CD8-positive, alpha-beta memory T cell (primary cell): ENCODE measurements at regions not wholly inside any gene's neighbourhood (a gene's known extent, or its start where the extent isn't known, plus 50 kb on each side); places are given as distances from the start of the nearest gene placed in this dataset.
A peak's percentile ranks its signal among the peaks of the same experiment; 100 is the strongest.

Experiments
- CTCF ChIA-PET: fragments of 350-600 bp; sonication (Branson Sonifier 250); formaldehyde crosslinking; loops from one replicate; lab custom pipeline; 2021; ENCODE audit warnings: antibody characterized with exemption; lab: Charles Lee
- POLR2A ChIA-PET: fragments of 350-600 bp; sonication (Branson Sonifier 250); formaldehyde crosslinking; loops from one replicate; lab custom pipeline; 2021; ENCODE audit warnings: antibody characterized with exemption; lab: Charles Lee
- DNase-seq, 5 donors: peaks; one replicate each; pipeline versions ENCODE4 v3.0.0 to v3.0.0-alpha.2; 2020 to 2022; ENCODE audit warnings: mixed read lengths in 1 of 5
- H3K27ac ChIP-seq: one replicate; pipeline ENCODE4 v1.7.0; 2013; ENCODE audit warnings: low read depth, mild to moderate bottlenecking, low read length, moderate library complexity
- H3K27me3 ChIP-seq: 2 replicates; pipeline ENCODE4 v1.7.0; 2013; ENCODE audit warnings: low read length, mild to moderate bottlenecking; ENCODE audit not compliant: insufficient read depth, poor library complexity, severe bottlenecking
- H3K36me3 ChIP-seq: 2 replicates; pipeline ENCODE4 v1.7.0; 2013; ENCODE audit warnings: mild to moderate bottlenecking, low read length, moderate library complexity; ENCODE audit not compliant: insufficient read depth
- H3K4me1 ChIP-seq: 2 replicates; pipeline ENCODE4 v1.7.0; 2013; ENCODE audit warnings: mild to moderate bottlenecking, low read length, moderate library complexity; ENCODE audit not compliant: insufficient read depth
- H3K4me3 ChIP-seq: 2 replicates; pipeline ENCODE4 v1.7.0; 2013; ENCODE audit warnings: mild to moderate bottlenecking, low read length
- H3K9me3 ChIP-seq: 2 replicates; pipeline ENCODE4 v1.7.0; 2013; ENCODE audit warnings: mild to moderate bottlenecking, low read length
- H3K27ac Mint-ChIP-seq, 8 donors: one replicate each; pipeline ENCODE4 v1.8.0; 2020 to 2021; ENCODE audit warnings: mixed read lengths in 8 of 8, mild to moderate bottlenecking in 6 of 8, inconsistent platforms in 3 of 8, moderate library complexity in 3 of 8
- H3K27me3 Mint-ChIP-seq, 2 donors: one replicate each; pipeline ENCODE4 v1.8.0; 2020 to 2021; ENCODE audit warnings: mixed read lengths in 2 of 2, mild to moderate bottlenecking in 1 of 2, moderate library complexity in 1 of 2
- H3K36me3 Mint-ChIP-seq, 3 donors: one replicate each; pipeline ENCODE4 v1.8.0; 2020 to 2021; ENCODE audit warnings: mixed read lengths in 3 of 3, inconsistent platforms in 1 of 3, mild to moderate bottlenecking in 1 of 3
- H3K4me1 Mint-ChIP-seq, 3 donors: one replicate each; pipeline ENCODE4 v1.8.0; 2020 to 2021; ENCODE audit warnings: mixed read lengths in 3 of 3, inconsistent platforms in 1 of 3, mild to moderate bottlenecking in 1 of 3
- H3K4me3 Mint-ChIP-seq, 7 donors: one replicate each; pipeline ENCODE4 v1.8.0; 2020 to 2021; ENCODE audit warnings: mixed read lengths in 7 of 7, mild to moderate bottlenecking in 6 of 7, moderate library complexity in 4 of 7, inconsistent platforms in 2 of 7
- H3K9me3 Mint-ChIP-seq, 5 donors: one replicate each; pipeline ENCODE4 v1.8.0; 2020 to 2022; ENCODE audit warnings: mixed read lengths in 5 of 5, mild to moderate bottlenecking in 3 of 5, moderate library complexity in 2 of 5, inconsistent platforms in 1 of 5

DNA sequence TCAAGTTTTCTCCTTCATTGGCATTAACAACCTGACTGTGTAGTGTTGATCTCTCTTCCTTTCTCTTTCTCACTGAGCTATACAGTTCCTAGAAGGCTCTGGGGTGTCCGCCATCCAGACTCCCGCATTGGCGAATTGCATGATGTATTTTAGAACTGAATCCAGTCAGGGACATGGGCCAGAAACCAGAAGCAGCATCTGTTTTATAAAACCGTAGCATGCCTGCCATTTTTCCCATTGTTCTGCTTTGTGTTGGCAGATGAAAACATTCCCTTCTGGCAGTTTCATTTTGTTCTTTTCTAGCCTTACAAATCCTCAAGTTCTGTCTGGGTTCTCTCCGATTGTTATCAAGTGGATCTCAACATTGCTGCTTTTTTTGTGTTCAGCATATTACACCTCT lies 268.3 kb upstream of the SEL1L start:
- H3K27me3 Mint-ChIP-seq: no peaks in the 10 kb centered on the region
- H3K36me3 Mint-ChIP-seq: no peaks in the 10 kb centered on the region
- H3K4me1 Mint-ChIP-seq: no peaks in the 10 kb centered on the region
- Histone ChIP-seq H3K36me3 (no peaks in the 10 kb centered on the region), H3K27me3 (no peaks in the 10 kb centered on the region), H3K4me1 (no peaks in the 10 kb centered on the region), H3K4me3 (no peak overlapping the region), H3K27ac (no peak overlapping the region), H3K9me3 (no peaks in the 10 kb centered on the region)
- H3K27ac Mint-ChIP-seq: no peak overlapping the region
- POLR2A ChIA-PET: no interaction called here
- CTCF ChIA-PET: no interaction called here
- H3K4me3 Mint-ChIP-seq: no peak overlapping the region
- H3K9me3 Mint-ChIP-seq: peaks cover 0 to 2% (median 0%) of the 10 kb centered on the region in 5 donors
- DNase-seq: no peak

DNA sequence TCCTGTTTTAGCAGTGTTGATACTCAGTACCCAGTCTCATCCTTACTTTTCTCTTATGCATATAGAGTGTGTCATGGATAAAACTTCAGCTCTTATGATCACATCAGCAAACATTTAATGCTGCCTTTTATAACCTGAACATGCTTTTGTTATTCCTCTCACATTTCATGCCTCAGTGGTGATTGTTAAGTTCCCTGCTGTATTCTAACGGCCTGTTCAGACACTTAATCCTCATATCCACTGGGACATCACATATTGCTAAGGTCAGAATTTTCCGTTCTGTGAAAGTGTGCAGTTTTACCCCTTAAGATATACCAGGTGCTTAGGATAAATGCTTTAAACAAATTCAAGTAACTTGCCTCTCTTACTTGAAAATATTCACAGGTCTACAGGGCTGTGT lies 268.7 kb upstream of the SEL1L start:
- ChIA-PET CTCF (no interaction called here), POLR2A (no interaction called here)
- no peaks in the 10 kb centered on the region for H3K36me3 ChIP-seq
- no peak overlapping the region for H3K4me3 Mint-ChIP-seq
- H3K36me3 Mint-ChIP-seq: no peaks in the 10 kb centered on the region
- H3K9me3 ChIP-seq: no peaks in the 10 kb centered on the region
- H3K27ac ChIP-seq: no peak overlapping the region
- DNase-seq: no peak
- no peaks in the 10 kb centered on the region for H3K4me1 ChIP-seq
- peaks cover 0 to 2% (median 0%) of the 10 kb centered on the region in 5 donors for H3K9me3 Mint-ChIP-seq
- H3K4me1 Mint-ChIP-seq: no peaks in the 10 kb centered on the region
- no peak overlapping the region for H3K27ac Mint-ChIP-seq
- H3K4me3 ChIP-seq: no peak overlapping the region
- H3K27me3 ChIP-seq: no peaks in the 10 kb centered on the region
- H3K27me3 Mint-ChIP-seq: no peaks in the 10 kb centered on the region

DNA sequence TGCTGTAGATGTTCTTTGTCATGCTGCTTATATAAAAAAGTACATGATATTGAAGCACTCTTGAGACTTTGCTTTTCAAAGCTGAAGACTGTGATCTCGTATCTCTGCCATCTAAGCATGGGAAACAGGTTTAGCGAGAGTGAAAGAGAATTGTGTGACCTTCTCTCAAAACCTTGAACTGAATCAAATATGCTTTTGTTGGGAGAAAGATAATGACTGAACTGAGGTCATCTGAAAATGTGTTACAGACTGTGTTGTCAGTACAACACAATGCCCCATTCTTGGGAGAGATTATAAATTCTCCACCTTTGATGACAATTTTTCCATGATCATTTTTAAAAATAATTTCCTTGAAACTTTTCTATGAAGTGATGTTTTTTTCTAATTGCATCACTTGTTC lies 272.1 kb upstream of the SEL1L start:
- H3K4me3 ChIP-seq: no peak overlapping the region
- no peak overlapping the region for H3K27ac ChIP-seq
- Mint-ChIP-seq H3K4me1 (no peaks in the 10 kb centered on the region), H3K4me3 (no peak overlapping the region), H3K27me3 (no peaks in the 10 kb centered on the region), H3K27ac (no peak overlapping the region), H3K9me3 (peaks cover 0 to 6% (median 3%) of the 10 kb centered on the region in 5 donors), H3K36me3 (no peaks in the 10 kb centered on the region)
- no peaks in the 10 kb centered on the region for H3K4me1 ChIP-seq
- H3K9me3 ChIP-seq: no peaks in the 10 kb centered on the region
- H3K27me3 ChIP-seq: no peaks in the 10 kb centered on the region
- CTCF ChIA-PET: no interaction called here
- no peak for DNase-seq
- H3K36me3 ChIP-seq: no peaks in the 10 kb centered on the region
- POLR2A ChIA-PET: no interaction called here

DNA sequence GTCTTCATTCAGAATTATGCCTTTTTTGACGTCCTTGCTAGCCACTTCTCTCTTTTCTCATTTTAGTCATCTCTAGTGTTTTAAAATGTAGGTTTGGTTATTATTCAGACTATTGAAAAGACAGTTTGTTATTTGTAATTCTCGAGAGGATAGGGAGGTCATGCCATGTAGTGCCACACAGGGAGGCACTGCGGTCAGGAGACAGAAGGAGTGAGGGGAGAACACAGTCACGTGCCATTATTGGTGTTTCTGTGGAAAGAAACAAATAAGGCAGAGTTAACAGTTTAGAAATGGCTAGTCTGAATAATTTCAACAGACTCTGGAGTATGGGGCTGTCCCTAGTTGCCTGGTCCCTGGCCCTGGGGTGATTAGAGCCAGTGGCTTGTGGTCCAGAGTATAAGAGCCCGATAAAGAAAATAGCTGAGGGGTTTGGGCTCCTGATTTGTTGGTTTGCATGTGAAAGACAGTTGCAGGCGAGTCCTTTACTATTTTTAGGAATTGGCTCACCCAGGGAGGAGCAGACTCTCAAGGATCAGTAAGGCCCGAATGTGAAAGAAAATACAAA lies 278.1 kb upstream of the SEL1L start:
- no peaks in the 10 kb centered on the region for H3K36me3 Mint-ChIP-seq
- no peak overlapping the region for H3K27ac Mint-ChIP-seq
- Histone ChIP-seq H3K36me3 (no peaks in the 10 kb centered on the region), H3K4me1 (no peaks in the 10 kb centered on the region), H3K27ac (no peak overlapping the region), H3K27me3 (no peaks in the 10 kb centered on the region), H3K4me3 (no peak overlapping the region), H3K9me3 (no peaks in the 10 kb centered on the region)
- CTCF ChIA-PET: no interaction called here
- H3K27me3 Mint-ChIP-seq: no peaks in the 10 kb centered on the region
- H3K4me1 Mint-ChIP-seq: no peaks in the 10 kb centered on the region
- H3K9me3 Mint-ChIP-seq: peaks cover 0 to 8% (median 6%) of the 10 kb centered on the region in 5 donors
- H3K4me3 Mint-ChIP-seq: no peak overlapping the region
- DNase-seq: no peak
- POLR2A ChIA-PET: no interaction called here

DNA sequence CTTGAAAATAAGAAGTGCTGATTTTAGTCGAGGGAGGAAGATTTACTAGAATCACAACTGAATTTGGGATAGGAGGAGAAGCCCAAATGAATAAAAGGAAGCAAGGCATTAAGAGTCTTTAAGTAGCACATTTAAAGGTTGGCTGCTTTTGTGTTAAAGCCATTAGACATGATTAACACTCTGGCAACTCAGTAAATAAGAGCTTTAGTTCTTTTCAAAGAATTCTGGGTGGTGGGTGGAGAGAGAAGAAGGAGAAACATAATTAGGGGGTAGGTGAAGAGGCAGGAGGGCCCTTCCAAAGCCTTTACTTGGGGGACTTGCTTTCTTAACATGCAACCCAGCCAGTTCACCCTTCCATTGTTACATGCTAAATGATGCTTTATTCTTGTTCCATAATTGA lies 284.6 kb upstream of the SEL1L start:
- no peaks in the 10 kb centered on the region for H3K36me3 ChIP-seq
- Mint-ChIP-seq H3K4me3 (no peak overlapping the region), H3K9me3 (peaks cover 0 to 7% (median 2%) of the 10 kb centered on the region in 5 donors), H3K27ac (peak overlapping the region in 1 of 8 donors; percentile 28), H3K4me1 (no peaks in the 10 kb centered on the region), H3K36me3 (no peaks in the 10 kb centered on the region), H3K27me3 (peaks cover 0 to 5% of the 10 kb centered on the region in 2 donors)
- ChIA-PET CTCF (no interaction called here), POLR2A (no interaction called here)
- no peaks in the 10 kb centered on the region for H3K4me1 ChIP-seq
- no peak overlapping the region for H3K4me3 ChIP-seq
- no peaks in the 10 kb centered on the region for H3K9me3 ChIP-seq
- H3K27me3 ChIP-seq: no peaks in the 10 kb centered on the region
- no peak overlapping the region for H3K27ac ChIP-seq
- DNase-seq: no peak

DNA sequence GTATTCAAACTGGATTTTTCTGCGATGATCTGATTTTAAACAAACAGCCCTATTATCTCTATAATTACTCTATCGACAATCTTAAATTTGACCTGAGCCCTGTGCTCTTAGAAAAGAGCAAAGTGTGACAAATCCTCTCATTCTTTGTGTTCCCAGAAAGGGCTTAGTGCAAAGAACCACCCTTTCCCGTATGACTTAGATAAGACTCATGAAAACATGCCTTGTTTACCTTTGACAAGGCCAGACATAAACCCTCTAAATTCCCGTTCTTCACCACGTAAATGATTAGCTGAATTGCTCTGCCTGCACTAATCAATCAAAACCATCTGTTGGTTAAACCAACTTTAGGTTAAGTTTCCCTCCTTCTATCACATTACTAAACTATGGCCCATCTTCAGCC lies 285.7 kb upstream of the SEL1L start:
- no peaks in the 10 kb centered on the region for H3K27me3 ChIP-seq
- no peak overlapping the region for H3K4me3 ChIP-seq
- H3K27me3 Mint-ChIP-seq: peaks cover 0 to 5% of the 10 kb centered on the region in 2 donors
- no peak for DNase-seq
- H3K36me3 ChIP-seq: no peaks in the 10 kb centered on the region
- CTCF ChIA-PET: no interaction called here
- no peak overlapping the region for H3K27ac ChIP-seq
- H3K9me3 Mint-ChIP-seq: peaks cover 0 to 7% (median 2%) of the 10 kb centered on the region in 5 donors
- no peaks in the 10 kb centered on the region for H3K4me1 Mint-ChIP-seq
- POLR2A ChIA-PET: no interaction called here
- H3K4me3 Mint-ChIP-seq: no peak overlapping the region
- H3K9me3 ChIP-seq: no peaks in the 10 kb centered on the region
- no peak overlapping the region for H3K27ac Mint-ChIP-seq
- no peaks in the 10 kb centered on the region for H3K36me3 Mint-ChIP-seq
- H3K4me1 ChIP-seq: no peaks in the 10 kb centered on the region

DNA sequence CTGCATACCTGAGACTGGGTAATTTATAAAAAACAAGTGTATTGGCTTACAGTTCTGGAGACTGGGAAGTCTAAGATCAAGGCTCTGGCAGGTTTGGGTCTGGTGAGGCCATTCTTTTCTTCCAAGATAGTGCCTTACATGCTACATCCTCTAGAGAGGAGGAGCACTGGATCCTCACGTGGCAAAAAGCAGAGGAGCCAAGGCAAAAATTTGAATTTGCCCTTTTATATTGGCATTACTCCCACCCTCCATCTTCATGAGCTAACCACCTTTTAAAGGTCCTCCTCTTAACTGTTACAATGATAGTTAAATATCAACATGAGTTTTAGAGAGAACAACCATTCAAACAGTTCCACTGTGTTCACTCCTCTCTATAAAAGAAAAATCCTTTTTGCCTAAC lies 286.3 kb upstream of the SEL1L start:
- no peaks in the 10 kb centered on the region for H3K27me3 ChIP-seq
- no peak overlapping the region for H3K4me3 Mint-ChIP-seq
- H3K27me3 Mint-ChIP-seq: peaks cover 0 to 5% of the 10 kb centered on the region in 2 donors
- no peaks in the 10 kb centered on the region for H3K36me3 ChIP-seq
- no peaks in the 10 kb centered on the region for H3K4me1 Mint-ChIP-seq
- no peak overlapping the region for H3K4me3 ChIP-seq
- H3K36me3 Mint-ChIP-seq: no peaks in the 10 kb centered on the region
- H3K9me3 ChIP-seq: no peaks in the 10 kb centered on the region
- H3K4me1 ChIP-seq: no peaks in the 10 kb centered on the region
- CTCF ChIA-PET: no interaction called here
- no peak overlapping the region for H3K27ac Mint-ChIP-seq
- DNase-seq: no peak
- POLR2A ChIA-PET: no interaction called here
- no peak overlapping the region for H3K27ac ChIP-seq
- H3K9me3 Mint-ChIP-seq: peaks cover 0 to 7% (median 2%) of the 10 kb centered on the region in 5 donors

DNA sequence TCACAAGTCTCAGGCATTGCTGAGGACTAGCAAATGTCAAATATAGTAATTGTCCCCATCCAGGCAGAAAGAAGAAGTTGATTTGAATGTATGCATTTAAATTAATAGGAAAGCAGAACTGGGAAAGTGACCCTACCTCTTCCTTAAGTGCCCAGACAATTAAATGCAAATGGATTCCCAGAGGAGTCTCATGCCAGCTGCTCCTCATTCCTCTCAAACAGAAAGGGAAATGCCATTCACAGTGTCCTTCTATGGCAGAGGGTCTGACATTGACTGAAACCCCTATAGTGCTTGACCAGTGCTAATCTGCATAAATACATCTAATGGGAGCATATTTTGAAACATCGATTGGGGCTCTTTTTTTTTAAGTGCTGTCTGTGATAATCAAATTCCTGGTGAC lies 292.4 kb upstream of the SEL1L start:
- Histone ChIP-seq H3K4me1 (no peaks in the 10 kb centered on the region), H3K36me3 (no peaks in the 10 kb centered on the region), H3K27me3 (no peaks in the 10 kb centered on the region), H3K9me3 (no peaks in the 10 kb centered on the region), H3K4me3 (no peak overlapping the region), H3K27ac (no peak overlapping the region)
- Mint-ChIP-seq H3K36me3 (peaks cover 0 to 1% (median 0%) of the 10 kb centered on the region in 3 donors), H3K9me3 (peaks cover 0 to 12% (median 3%) of the 10 kb centered on the region in 5 donors), H3K4me3 (no peak overlapping the region), H3K27ac (no peak overlapping the region), H3K27me3 (peaks cover 0 to 4% of the 10 kb centered on the region in 2 donors), H3K4me1 (no peaks in the 10 kb centered on the region)
- CTCF ChIA-PET: no interaction called here
- DNase-seq: no peak
- POLR2A ChIA-PET: no interaction called here
